ENCODE measurements at regions not wholly inside any gene's neighbourhood (a gene's known extent, or its start where the extent isn't known, plus 50 kb on each side); places are given as distances from the start of the nearest gene placed in this dataset.

GRCh38 chr1:198878566-198878965 lies 239.7 kb downstream of the PTPRC start:
- peaks cover 77% of the 10 kb centered on the region for H4K20me1 ChIP-seq (ENCODE audit: insufficient read depth, low read length)
- H3K9me3 Mint-ChIP-seq (ENCODE audit: unreplicated experiment) = no peaks in the 10 kb centered on the region
- H3K36me3 ChIP-seq (ENCODE audit: insufficient read depth, low read length) = peaks cover 21% of the 10 kb centered on the region
- no peak overlapping the region for H3K4me3 ChIP-seq (ENCODE audit: insufficient read depth, low read depth, low read length)
- peak overlapping the region; percentile 77 for H3K27ac Mint-ChIP-seq (ENCODE audit: unreplicated experiment)
- H3K4me1 ChIP-seq (ENCODE audit: insufficient read depth, low read length) = peaks cover 33% of the 10 kb centered on the region
- H3K4me3 Mint-ChIP-seq (ENCODE audit: unreplicated experiment) = no peak overlapping the region
- DNase-seq (ENCODE audit: low read depth) (no peak), FAIRE-seq (no peak)
- H3K79me2 ChIP-seq (ENCODE audit: insufficient read depth, low read length) = peaks cover 87% of the 10 kb centered on the region
- H3K4me1 Mint-ChIP-seq (ENCODE audit: low read depth, unreplicated experiment) = peaks cover 50% of the 10 kb centered on the region
- no peaks in the 10 kb centered on the region for H3K27me3 Mint-ChIP-seq (ENCODE audit: low read depth, unreplicated experiment)
- no peaks in the 10 kb centered on the region for H3K27me3 ChIP-seq (ENCODE audit: insufficient read depth, low read length)
- no peak overlapping the region for H2AFZ ChIP-seq (ENCODE audit: low read depth, low read length)
- peaks cover 24% of the 10 kb centered on the region for H3K36me3 Mint-ChIP-seq (ENCODE audit: low read depth, unreplicated experiment)
- H3K9me3 ChIP-seq (ENCODE audit: insufficient read depth, low read depth, low read length) = no peaks in the 10 kb centered on the region
- TF ChIP-seq EZH2 (IDR thresholded peaks at IDR 0.05; ENCODE audit: insufficient read depth, low read length) (no peak), CTCF (IDR thresholded peaks at IDR 0.05; ENCODE audit: insufficient read depth, low read depth, low read length) (no peak)
- H3K4me2 ChIP-seq (ENCODE audit: low read length) = no peak overlapping the region
- H3K27ac ChIP-seq (ENCODE audit: low read depth, low read length) = no peak overlapping the region
- H3K9ac ChIP-seq (ENCODE audit: low read length) = no peak overlapping the region

GRCh38 chr1:198879711-198880306 lies 241.0 kb downstream of the PTPRC start:
- no peak overlapping the region for H2AFZ ChIP-seq (ENCODE audit: low read depth, low read length)
- Mint-ChIP-seq H3K27ac (ENCODE audit: unreplicated experiment) (peak overlapping the region; percentile 96), H3K36me3 (ENCODE audit: low read depth, unreplicated experiment) (peaks cover 21% of the 10 kb centered on the region), H3K27me3 (ENCODE audit: low read depth, unreplicated experiment) (no peaks in the 10 kb centered on the region), H3K9me3 (ENCODE audit: unreplicated experiment) (peaks cover 1% of the 10 kb centered on the region), H3K4me1 (ENCODE audit: low read depth, unreplicated experiment) (peaks cover 47% of the 10 kb centered on the region), H3K4me3 (ENCODE audit: unreplicated experiment) (no peak overlapping the region)
- no peak overlapping the region for H3K4me3 ChIP-seq (ENCODE audit: insufficient read depth, low read depth, low read length)
- H3K27me3 ChIP-seq (ENCODE audit: insufficient read depth, low read length) = no peaks in the 10 kb centered on the region
- peak overlapping the region; percentile 88 for H3K27ac ChIP-seq (ENCODE audit: low read depth, low read length)
- H3K36me3 ChIP-seq (ENCODE audit: insufficient read depth, low read length) = peaks cover 22% of the 10 kb centered on the region
- no peak for TF ChIP-seq CTCF (IDR thresholded peaks at IDR 0.05; ENCODE audit: insufficient read depth, low read depth, low read length)
- no peak for TF ChIP-seq EZH2 (IDR thresholded peaks at IDR 0.05; ENCODE audit: insufficient read depth, low read length)
- H3K4me2 ChIP-seq (ENCODE audit: low read length) = peak overlapping the region; percentile 60
- H3K79me2 ChIP-seq (ENCODE audit: insufficient read depth, low read length) = peaks cover 87% of the 10 kb centered on the region
- peaks cover 33% of the 10 kb centered on the region for H3K4me1 ChIP-seq (ENCODE audit: insufficient read depth, low read length)
- FAIRE-seq (no peak), DNase-seq (ENCODE audit: low read depth) (peak; percentile 71)
- peaks cover 72% of the 10 kb centered on the region for H4K20me1 ChIP-seq (ENCODE audit: insufficient read depth, low read length)
- H3K9me3 ChIP-seq (ENCODE audit: insufficient read depth, low read depth, low read length) = no peaks in the 10 kb centered on the region
- H3K9ac ChIP-seq (ENCODE audit: low read length) = peak overlapping the region; percentile 59

GRCh38 chr1:198880397-198880796 lies 241.6 kb downstream of the PTPRC start:
- Histone ChIP-seq H3K9me3 (ENCODE audit: insufficient read depth, low read depth, low read length) (no peaks in the 10 kb centered on the region), H3K4me3 (ENCODE audit: insufficient read depth, low read depth, low read length) (no peak overlapping the region), H3K4me1 (ENCODE audit: insufficient read depth, low read length) (peaks cover 33% of the 10 kb centered on the region), H3K27ac (ENCODE audit: low read depth, low read length) (peak overlapping the region; percentile 88), H4K20me1 (ENCODE audit: insufficient read depth, low read length) (peaks cover 68% of the 10 kb centered on the region), H3K79me2 (ENCODE audit: insufficient read depth, low read length) (peaks cover 86% of the 10 kb centered on the region), H3K9ac (ENCODE audit: low read length) (peak overlapping the region; percentile 60), H3K4me2 (ENCODE audit: low read length) (peak overlapping the region; percentile 63), H2AFZ (ENCODE audit: low read depth, low read length) (no peak overlapping the region), H3K27me3 (ENCODE audit: insufficient read depth, low read length) (no peaks in the 10 kb centered on the region), H3K36me3 (ENCODE audit: insufficient read depth, low read length) (peaks cover 20% of the 10 kb centered on the region)
- Mint-ChIP-seq H3K4me1 (ENCODE audit: low read depth, unreplicated experiment) (peaks cover 45% of the 10 kb centered on the region), H3K27ac (ENCODE audit: unreplicated experiment) (peak overlapping the region; percentile 99), H3K9me3 (ENCODE audit: unreplicated experiment) (peaks cover 1% of the 10 kb centered on the region), H3K36me3 (ENCODE audit: low read depth, unreplicated experiment) (peaks cover 16% of the 10 kb centered on the region), H3K4me3 (ENCODE audit: unreplicated experiment) (no peak overlapping the region), H3K27me3 (ENCODE audit: low read depth, unreplicated experiment) (no peaks in the 10 kb centered on the region)
- DNase-seq (ENCODE audit: low read depth) (peak; percentile 93), FAIRE-seq (no peak)
- no peak for TF ChIP-seq EZH2 (IDR thresholded peaks at IDR 0.05; ENCODE audit: insufficient read depth, low read length)
- no peak for TF ChIP-seq CTCF (IDR thresholded peaks at IDR 0.05; ENCODE audit: insufficient read depth, low read depth, low read length)

Measured in astrocyte (in vitro differentiated cells and primary cell).